Fibroblast of skin of abdomen (primary cell): ENCODE measurements at regions not wholly inside any gene's neighbourhood (a gene's known extent, or its start where the extent isn't known, plus 50 kb on each side); places are given as distances from the start of the nearest gene placed in this dataset.

Source experiments
- DNase-seq: peaks from one replicate; pipeline ENCODE4 v3.0.0-alpha.2; 2013

- no peak for DNase-seq
These were observed 530.9 kb upstream of the TYRP1 start for GRCh38 chr9:12162181-12162815.

DNA sequence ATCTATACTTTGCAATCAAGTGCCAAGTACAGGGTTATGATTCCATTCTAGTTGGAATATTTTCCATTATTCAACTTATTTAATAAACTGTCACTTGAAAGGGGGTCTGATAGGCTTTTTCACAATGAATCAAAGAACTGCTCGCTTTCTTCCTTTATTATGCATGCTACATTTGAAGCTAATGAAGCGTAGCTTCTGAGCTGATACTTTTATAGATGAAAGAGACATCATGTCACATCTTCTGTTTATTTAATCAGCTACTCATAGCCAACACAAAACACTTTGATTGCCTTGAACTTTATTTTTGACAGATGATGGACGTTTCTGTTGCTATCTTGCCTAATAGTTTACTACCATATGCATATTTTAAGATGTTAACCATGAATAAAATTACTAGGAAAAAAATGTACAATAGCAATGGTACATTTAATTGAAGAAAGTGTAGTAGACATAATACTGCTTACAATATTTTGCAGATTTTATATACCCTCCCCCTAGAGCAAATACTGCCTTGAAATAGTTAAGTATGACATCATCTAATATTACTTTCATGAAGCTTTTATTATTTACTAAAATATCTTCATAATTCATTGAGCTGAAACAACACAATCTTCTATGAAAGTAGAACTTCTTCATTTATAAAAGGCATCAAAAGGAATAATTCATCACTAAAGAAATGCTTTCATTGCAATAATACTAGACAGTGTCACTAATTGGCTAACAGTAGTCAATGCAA lies 529.3 kb upstream of the TYRP1 start:
- no peak for DNase-seq

GRCh38 chr9:12166518-12166917 lies 526.7 kb upstream of the TYRP1 start:
- DNase-seq, result no peak

DNA sequence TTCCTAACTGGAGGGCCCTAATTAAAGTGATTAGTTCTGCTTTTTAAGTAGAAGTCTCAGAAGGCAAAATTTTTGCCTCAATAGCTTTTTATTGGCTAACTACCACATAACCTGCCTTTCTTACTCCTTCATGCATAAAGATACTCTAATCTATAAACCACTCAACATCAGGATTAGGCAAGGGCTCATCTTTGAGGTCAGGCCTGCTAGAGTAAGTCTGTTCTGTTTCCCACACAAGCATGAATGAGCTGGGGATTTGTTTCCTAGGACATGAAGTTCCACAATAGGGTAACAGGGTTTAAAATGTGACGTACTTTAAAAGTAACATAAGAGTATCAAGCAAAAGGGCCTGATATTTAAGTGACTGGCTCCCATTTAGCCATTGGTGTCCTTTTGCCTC lies 522.7 kb upstream of the TYRP1 start:
- no peak for DNase-seq

GRCh38 chr9:12178634-12179033 lies 514.6 kb upstream of the TYRP1 start:
- no peak for DNase-seq

DNA sequence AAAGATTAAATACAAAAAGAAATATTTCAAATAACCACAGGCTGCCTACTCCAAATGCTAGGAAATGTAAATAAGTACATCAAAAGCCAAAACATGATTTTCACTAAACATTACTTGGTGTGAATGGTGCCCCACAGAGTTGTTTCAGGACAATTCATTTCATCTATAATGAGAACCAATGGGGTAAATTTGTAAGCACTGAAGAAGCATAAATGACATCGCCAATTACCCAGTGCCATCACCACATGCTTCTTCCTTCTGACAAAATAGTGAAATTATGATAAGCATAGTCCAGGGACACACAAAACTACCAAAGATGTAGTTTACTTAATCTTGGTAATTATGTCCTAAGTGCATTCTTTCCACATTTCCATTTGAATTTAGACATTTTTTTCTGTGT lies 510.4 kb upstream of the TYRP1 start:
- DNase-seq, result no peak

GRCh38 chr9:12183321-12183720 lies 509.9 kb upstream of the TYRP1 start:
- DNase-seq, result peak; percentile 71

- peak; percentile 62 for DNase-seq
These were observed 507.3 kb upstream of the TYRP1 start for GRCh38 chr9:12185856-12186255.

GRCh38 chr9:12191630-12192029 lies 501.6 kb upstream of the TYRP1 start:
- no peak for DNase-seq

- no peak for DNase-seq
These were observed 498.5 kb upstream of the TYRP1 start for GRCh38 chr9:12194731-12195130.

- DNase-seq, result no peak
These were observed 497.7 kb upstream of the TYRP1 start for GRCh38 chr9:12195456-12195855.

DNA sequence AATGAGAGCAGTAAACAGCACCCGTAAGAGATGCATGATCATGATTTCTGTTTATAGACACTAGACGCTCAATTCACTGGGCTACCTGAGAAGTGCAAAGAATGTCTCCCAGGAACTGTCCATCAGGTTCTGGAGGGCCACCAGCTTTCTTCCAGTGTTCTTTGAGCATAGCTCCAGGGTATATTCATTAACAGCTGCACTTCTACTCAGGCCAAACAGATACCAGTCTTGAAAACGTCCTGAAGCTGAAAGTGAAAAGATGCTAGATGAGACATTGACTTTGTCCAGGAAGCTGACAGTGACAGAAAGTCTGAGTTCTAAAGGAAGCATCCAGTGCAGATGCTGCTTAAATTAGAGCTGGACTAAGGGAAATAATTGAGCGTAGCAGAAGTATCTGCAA lies 488.7 kb upstream of the TYRP1 start:
- DNase-seq, result no peak

GRCh38 chr9:12212860-12213259 lies 480.3 kb upstream of the TYRP1 start:
- DNase-seq, result no peak

GRCh38 chr9:12221470-12221869 lies 471.7 kb upstream of the TYRP1 start:
- DNase-seq, result no peak

GRCh38 chr9:12224449-12224848 lies 468.7 kb upstream of the TYRP1 start:
- no peak for DNase-seq

DNA sequence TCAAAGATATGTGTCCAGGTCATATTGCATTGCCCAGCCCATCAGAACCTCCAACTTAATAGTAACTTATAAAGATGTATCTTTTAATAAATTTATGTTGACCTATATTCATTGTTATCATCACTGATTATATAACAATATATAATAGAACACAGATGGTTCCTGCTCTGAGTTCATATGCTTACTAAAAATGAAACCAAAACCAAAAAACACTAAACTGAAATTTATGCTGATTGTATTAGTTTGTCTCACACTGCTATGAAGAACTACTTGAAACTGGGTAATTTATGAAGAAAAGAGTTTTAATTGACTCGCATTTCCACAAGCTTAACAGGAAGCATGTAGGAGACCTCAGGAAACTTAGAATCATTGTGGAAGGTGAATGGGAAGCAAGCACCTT lies 462.5 kb upstream of the TYRP1 start:
- DNase-seq, result no peak

GRCh38 chr9:12231832-12232231 lies 461.4 kb upstream of the TYRP1 start:
- no peak for DNase-seq

DNA sequence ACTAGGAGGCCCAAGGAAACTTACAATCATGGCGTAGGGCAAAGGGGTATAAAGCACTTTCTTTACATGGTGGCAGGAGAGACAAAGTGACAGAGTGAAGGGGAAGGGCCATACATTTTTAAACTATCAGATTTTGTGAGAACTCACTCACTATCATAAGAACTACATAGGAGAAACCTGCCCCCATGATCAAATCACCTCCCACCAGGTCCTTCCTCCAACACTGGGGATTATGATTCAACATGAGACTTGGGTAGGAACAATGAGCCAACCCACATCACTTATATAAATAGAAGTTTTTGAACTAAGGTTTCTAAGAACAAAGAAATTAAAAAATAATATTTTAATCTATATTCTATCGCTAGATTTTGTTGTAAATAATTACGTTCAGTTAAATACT lies 460.3 kb upstream of the TYRP1 start:
- no peak for DNase-seq

GRCh38 chr9:12253941-12254340 lies 439.2 kb upstream of the TYRP1 start:
- no peak for DNase-seq

- DNase-seq, result no peak
These were observed 426.4 kb upstream of the TYRP1 start for GRCh38 chr9:12266758-12267157.

DNA sequence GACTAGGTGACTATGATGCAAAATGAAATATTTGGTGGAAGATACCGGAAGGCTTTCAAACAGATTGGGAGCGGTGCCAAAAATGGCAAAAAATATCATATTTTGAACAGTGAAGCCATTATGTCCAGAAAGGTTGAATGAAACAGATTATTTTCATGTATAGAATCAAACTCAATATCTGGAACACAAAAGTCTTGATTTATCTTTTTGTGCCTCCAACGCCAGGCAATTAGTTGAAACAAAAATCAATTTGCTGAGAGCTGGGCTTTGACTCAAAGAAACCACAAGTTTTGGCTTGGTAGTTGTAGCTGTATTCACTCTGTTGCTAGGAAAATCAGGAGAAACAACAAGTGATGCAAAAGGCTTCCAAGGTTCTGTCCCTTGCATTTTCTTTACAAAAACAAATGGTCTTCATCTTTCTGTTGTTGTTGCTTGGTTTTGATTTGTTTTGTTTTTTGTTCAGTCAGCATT lies 421.7 kb upstream of the TYRP1 start:
- DNase-seq, result no peak

GRCh38 chr9:12272471-12273120 lies 420.6 kb upstream of the TYRP1 start:
- peak; percentile 4 for DNase-seq

GRCh38 chr9:12274577-12274976 lies 418.6 kb upstream of the TYRP1 start:
- no peak for DNase-seq

DNA sequence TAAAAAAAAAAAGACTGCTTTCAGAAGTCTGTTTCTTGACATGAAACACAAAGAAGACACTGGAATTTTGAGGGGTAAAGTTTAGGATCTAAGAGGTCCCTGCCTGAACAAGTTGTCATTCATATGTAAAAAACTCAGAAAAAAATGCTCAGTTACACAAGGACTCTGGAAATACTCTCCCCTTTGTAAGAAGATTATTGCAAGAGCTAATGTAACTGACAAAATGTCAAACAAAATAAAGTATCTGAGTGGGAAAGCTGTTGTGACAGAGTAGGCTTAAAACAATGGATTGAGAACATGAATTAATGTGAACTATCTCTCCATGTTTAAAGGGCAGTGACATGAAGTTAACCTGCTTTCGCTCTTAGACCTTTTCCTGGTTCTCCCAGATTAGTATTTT lies 416.7 kb upstream of the TYRP1 start:
- no peak for DNase-seq
